ENCODE measurements at regions not wholly inside any gene's neighbourhood (a gene's known extent, or its start where the extent isn't known, plus 50 kb on each side); places are given as distances from the start of the nearest gene placed in this dataset.
"Not testable (repeated sequence)": the region's sequence is repeated elsewhere in the genome, so short reads cannot be mapped to it uniquely, and the experiment has no call there.

- no peak for DNase-seq (ENCODE audit: low spot score)
Observed at GRCh38 chr1:99502400-99502799, 143.5 kb upstream of the PALMD start.

- no peak for DNase-seq (ENCODE audit: low spot score)
Observed at GRCh38 chr1:99503276-99503747, 142.6 kb upstream of the PALMD start.

- DNase-seq (ENCODE audit: low spot score), result no peak
Observed at GRCh38 chr1:99504287-99504686, 141.6 kb upstream of the PALMD start.

GRCh38 chr1:99506631-99507030 is 139.3 kb upstream of the PALMD start:
- DNase-seq (ENCODE audit: low spot score), result no peak

- not testable (repeated sequence) for DNase-seq (ENCODE audit: low spot score)
Observed at GRCh38 chr1:99507446-99507845, 138.5 kb upstream of the PALMD start.

GRCh38 chr1:99507906-99508732 is 137.8 kb upstream of the PALMD start:
- no peak for DNase-seq (ENCODE audit: low spot score)

DNA sequence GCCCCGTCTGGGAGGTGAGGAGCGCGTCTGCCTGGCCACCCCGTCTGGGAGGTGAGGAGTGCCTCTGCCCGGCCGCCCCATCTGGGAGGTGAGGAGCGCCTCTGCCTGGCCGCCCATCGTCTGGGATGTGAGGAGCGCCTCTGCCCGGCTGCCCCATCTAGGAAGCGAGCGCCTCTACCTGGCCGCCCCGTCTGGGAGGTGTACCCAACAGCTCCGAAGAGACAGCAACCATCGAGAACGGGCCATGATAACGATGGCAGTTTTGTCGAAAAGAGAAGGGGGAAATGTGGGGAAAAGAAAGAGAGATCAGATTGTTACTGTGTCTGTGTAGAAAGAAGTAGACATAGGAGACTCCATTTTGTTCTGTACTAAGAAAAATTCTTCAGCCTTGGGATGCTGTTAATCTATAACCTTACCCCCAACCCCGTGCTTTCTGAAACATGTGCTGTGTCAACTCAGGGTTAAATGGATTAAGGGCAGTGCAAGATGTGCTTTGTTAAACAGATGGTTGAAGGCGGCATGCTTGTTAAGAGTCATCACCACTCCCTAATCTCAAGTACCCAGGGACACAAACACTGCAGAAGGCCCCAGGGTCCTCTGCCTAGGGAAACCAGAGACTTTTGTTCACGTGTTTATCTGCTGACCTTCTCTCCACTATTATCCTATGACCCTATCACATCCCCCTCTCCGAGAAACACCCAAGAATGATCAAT is 137.0 kb upstream of the PALMD start:
- not testable (repeated sequence) for DNase-seq (ENCODE audit: low spot score)

- not testable (repeated sequence) for DNase-seq (ENCODE audit: low spot score)
Observed at GRCh38 chr1:99514823-99515552, 130.9 kb upstream of the PALMD start.

GRCh38 chr1:99516141-99516540 is 129.8 kb upstream of the PALMD start:
- no peak for DNase-seq (ENCODE audit: low spot score)

- DNase-seq (ENCODE audit: low spot score), result no peak
Observed at GRCh38 chr1:99520121-99520520, 125.8 kb upstream of the PALMD start.

- DNase-seq (ENCODE audit: low spot score), result no peak
Observed at GRCh38 chr1:99525331-99525730, 120.6 kb upstream of the PALMD start.

DNA sequence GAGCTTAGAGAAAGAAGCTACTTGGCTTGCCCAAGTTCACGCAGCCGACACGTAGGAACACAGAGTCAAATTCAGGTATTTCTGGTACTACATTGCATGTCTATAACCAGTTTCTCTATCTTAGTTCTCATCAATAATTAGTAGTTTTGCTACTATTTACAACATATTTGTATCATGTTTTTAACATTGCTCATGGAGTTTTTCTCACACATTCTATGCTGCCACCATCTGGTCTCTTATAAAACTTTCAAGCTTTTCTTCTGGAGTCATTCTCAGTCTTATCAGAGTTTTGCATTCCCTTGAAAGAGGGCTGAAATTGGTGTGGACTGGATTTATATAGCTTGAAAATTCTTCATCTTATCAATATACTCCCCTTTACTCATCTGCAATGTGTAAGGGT is 118.8 kb upstream of the PALMD start:
- no peak for DNase-seq (ENCODE audit: low spot score)

GRCh38 chr1:99527545-99527944 is 118.4 kb upstream of the PALMD start:
- no peak for DNase-seq (ENCODE audit: low spot score)

DNA sequence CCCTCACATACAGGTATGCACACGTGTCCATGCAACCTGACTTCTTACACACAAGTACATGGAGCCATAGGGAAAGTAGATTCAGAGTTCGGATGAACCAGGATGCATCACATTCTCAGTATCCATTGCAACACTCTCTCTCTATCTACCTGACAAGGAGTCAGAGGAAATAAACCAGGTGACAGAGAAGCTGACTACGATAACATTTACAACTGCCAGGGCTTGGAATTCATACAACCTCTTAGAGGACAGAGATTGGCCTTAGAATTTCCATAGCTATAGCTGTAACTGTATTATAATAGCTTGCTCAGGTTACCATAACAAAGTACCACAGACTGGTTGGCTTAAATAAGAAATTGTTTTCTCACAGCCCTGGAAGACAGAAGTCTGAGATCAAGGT is 116.9 kb upstream of the PALMD start:
- no peak for DNase-seq (ENCODE audit: low spot score)

DNA sequence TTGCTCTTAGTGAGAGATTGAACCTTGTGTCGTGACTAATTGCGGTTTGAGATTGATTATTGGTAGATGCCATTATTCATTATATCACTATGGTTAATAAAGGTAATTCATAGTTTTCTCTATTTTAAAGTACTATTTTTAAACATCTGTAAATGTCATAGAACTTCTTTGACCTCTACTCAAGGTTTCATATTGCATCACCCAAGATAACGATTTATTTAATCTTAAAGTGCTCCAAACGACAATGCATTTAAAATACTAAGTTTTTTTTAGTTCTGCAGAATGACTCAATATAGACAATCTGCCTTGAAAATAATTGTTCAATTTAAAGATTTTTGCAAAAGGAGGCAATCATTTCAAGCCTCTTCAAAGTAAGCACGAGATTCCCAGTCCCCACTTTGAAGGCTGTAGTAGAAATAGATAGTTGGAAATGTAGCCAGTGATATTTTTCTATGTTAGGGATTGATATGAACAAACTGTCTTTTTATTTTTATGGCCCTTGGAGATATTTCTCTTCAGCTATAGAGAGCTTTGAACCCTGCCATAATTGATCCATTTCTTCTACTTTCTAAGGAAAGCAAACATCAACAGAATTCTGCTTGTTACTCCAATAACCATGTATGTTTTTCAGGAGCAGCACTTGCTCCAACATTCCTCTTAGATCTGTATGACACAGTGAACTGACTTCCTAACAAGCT is 114.2 kb upstream of the PALMD start:
- no peak for DNase-seq (ENCODE audit: low spot score)

- no peak for DNase-seq (ENCODE audit: low spot score)
Observed at GRCh38 chr1:99532276-99532580, 113.7 kb upstream of the PALMD start.

DNA sequence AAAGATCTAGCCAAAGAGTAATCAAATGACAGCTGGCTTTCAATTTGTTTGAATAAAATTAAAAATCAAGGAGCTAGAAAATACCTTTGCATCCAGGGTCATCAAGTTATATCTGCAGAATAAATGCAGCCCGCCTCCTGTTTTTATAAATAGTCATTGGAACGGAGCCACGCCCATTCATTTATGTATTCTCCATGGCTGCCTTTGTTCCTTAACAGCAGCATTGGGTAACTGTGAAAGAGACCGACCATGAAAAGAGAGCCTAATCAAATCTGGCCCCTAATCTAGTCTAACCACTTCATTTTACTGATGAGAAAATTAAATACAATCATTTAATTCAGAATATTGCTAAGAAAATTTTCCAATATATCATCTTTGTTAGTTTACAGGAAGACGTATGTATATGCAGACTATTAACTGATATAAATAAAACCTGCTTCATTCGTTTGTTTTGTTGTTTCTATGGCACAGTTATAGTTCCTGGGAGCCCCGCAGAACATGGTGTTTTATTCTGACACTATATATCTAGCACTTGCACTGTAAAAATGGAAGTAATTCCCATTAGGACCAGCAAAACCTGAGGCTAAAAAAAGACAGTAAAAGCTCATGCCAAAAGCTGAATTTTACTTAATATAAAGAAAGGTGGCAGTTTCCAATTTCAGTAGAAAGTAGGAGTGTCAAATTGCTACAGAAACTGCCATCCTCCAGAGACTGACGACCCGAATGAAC is 111.8 kb upstream of the PALMD start:
- DNase-seq (ENCODE audit: low spot score), result no peak

- no peak for DNase-seq (ENCODE audit: low spot score)
Observed at GRCh38 chr1:99534638-99534930, 111.3 kb upstream of the PALMD start.

DNA sequence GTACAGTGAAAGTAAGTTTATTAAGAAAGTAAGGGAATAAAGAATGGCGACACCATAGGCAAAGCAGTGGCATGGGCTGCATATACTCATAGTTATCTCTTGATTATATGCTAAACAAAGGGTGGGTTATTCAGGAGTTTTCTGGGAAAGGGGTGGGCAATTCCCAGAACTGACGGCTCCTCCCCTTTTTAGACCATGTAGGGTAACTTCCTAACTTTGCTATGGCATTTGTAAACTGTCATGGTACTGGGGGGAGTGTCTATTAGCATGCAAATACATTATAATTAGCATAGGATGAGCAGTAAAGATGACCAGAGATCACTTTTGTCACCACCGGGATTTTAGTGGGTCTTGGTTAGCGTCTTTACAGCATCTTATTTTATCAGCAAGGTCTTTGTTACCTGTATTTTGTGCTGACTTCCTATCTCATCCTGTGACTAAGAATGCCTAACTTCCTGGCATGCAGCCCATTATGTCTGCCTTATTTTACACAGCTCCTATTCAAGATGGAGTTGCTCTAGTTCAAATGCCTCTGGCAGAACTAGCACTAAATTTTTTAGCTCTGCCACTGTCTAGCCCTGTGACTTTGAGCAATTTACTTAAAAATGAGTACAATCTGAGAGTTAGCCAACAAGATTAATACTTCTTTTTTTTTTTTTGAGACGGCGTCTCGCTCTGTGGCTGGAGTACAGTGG is 110.3 kb upstream of the PALMD start:
- DNase-seq (ENCODE audit: low spot score), result no peak

DNA sequence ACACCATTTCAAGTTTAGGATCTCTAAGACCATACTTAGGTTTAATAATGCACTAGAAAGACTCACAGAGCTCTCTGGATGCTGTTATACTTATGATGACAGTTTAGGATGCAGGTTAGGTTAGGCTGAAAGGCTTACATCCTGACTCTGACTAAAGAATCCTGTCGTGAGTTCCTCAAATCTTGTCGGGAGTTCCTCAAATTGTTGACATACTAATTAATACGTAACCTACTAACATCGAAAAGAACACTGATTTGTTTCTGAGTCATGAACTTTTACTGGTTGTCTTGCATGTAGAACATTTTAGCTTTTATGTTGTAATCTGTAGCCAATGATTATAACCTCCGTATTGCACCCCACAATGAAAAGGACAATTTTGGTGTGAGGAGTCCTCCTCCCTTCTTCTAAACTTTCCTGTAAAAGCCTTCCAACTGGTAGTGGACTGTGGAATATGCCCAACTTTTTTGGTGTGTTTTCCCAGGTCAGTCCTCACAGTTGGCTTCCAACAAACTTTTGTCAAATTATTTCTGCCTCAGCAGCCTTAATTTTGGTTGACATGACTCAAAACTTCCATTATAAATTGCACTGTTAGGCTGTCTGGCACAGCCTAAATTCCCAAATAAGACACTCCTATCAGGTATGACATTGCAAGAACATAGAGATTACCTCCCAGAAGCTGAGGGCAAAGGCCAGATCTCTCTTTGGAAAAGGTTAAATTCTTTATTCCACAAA is 107.9 kb upstream of the PALMD start:
- no peak for DNase-seq (ENCODE audit: low spot score)

- no peak for DNase-seq (ENCODE audit: low spot score)
Observed at GRCh38 chr1:99538618-99538956, 107.3 kb upstream of the PALMD start.
